HG02798 (cell line): ENCODE measurements at regions not wholly inside any gene's neighbourhood (a gene's known extent, or its start where the extent isn't known, plus 50 kb on each side); places are given as distances from the start of the nearest gene placed in this dataset.

ENCODE experiments used
- ATAC-seq: cut with Tn5 transposase; IDR thresholded peaks from one replicate; pipeline ENCODE4 v1.9.1; 2021; ENCODE audit warnings: mild to moderate bottlenecking; ENCODE audit not compliant: unreplicated experiment, poor library complexity

- ATAC-seq: no peak
Observed at GRCh38 chr7:106493041-106493731, 167.8 kb downstream of the CCDC71L start.

GRCh38 chr7:106488465-106488864, 172.5 kb downstream of the CCDC71L start:
- ATAC-seq: no peak

GRCh38 chr7:106487892-106488291, 173.1 kb downstream of the CCDC71L start:
- ATAC-seq: no peak

GRCh38 chr7:106486331-106486730, 174.6 kb downstream of the CCDC71L start:
- ATAC-seq: no peak

GRCh38 chr7:106485919-106486318, 175.0 kb downstream of the CCDC71L start:
- ATAC-seq: no peak

GRCh38 chr7:106485031-106485551, 175.9 kb downstream of the CCDC71L start:
- peak; percentile 42 for ATAC-seq

GRCh38 chr7:106484562-106484961, 176.4 kb downstream of the CCDC71L start:
- ATAC-seq: peak; percentile 17

GRCh38 chr7:106482091-106482490, 178.9 kb downstream of the CCDC71L start:
- ATAC-seq: no peak

- ATAC-seq: no peak
Observed at GRCh38 chr7:106480616-106481031, 180.3 kb downstream of the CCDC71L start.

GRCh38 chr7:106480161-106480579, 180.8 kb downstream of the CCDC71L start:
- peak; percentile 77 for ATAC-seq

- ATAC-seq: no peak
Observed at GRCh38 chr7:106476751-106477150, 184.2 kb downstream of the CCDC71L start.

GRCh38 chr7:106472741-106473140, 188.0 kb upstream of the NAMPT start:
- ATAC-seq: no peak

GRCh38 chr7:106471686-106472440, 187.1 kb upstream of the NAMPT start:
- no peak for ATAC-seq

GRCh38 chr7:106471021-106471420, 186.2 kb upstream of the NAMPT start:
- no peak for ATAC-seq

GRCh38 chr7:106466867-106467266, 182.1 kb upstream of the NAMPT start:
- ATAC-seq: no peak

- no peak for ATAC-seq
Observed at GRCh38 chr7:106465704-106466468, 181.1 kb upstream of the NAMPT start.

GRCh38 chr7:106464651-106465050, 179.9 kb upstream of the NAMPT start:
- no peak for ATAC-seq

GRCh38 chr7:106463851-106464611, 179.2 kb upstream of the NAMPT start:
- no peak for ATAC-seq

GRCh38 chr7:106462914-106463482, 178.2 kb upstream of the NAMPT start:
- ATAC-seq: no peak

- no peak for ATAC-seq
Observed at GRCh38 chr7:106462365-106462859, 177.6 kb upstream of the NAMPT start.
